ENCODE measurements at regions not wholly inside any gene's neighbourhood (a gene's known extent, or its start where the extent isn't known, plus 50 kb on each side); places are given as distances from the start of the nearest gene placed in this dataset.

- Mint-ChIP-seq H3K27ac (ENCODE audit: low read depth) (no peak overlapping the region), H3K36me3 (ENCODE audit: insufficient read depth) (peaks cover 1% of the 10 kb centered on the region), H3K9me3 (no peaks in the 10 kb centered on the region), H3K4me1 (no peaks in the 10 kb centered on the region), H3K27me3 (peaks cover 34% of the 10 kb centered on the region), H3K4me3 (no peak overlapping the region)
- DNase-seq (ENCODE audit: low spot score in 2 of 2) (no peak), ATAC-seq (replicated peaks; ENCODE audit: extremely low read depth, poor library complexity, severe bottlenecking) (no peak)
Measured at GRCh38 chr1:13878021-13878420, 178.0 kb downstream of the PRDM2 start.

GRCh38 chr1:13878451-13878850 is 178.5 kb downstream of the PRDM2 start:
- no peak overlapping the region for H3K4me3 Mint-ChIP-seq

GRCh38 chr1:13881385-13882088 is 181.5 kb downstream of the PRDM2 start:
- H3K4me3 Mint-ChIP-seq, result no peak overlapping the region
- no peaks in the 10 kb centered on the region for H3K36me3 Mint-ChIP-seq (ENCODE audit: insufficient read depth)
- no peaks in the 10 kb centered on the region for H3K4me1 Mint-ChIP-seq
- no peak overlapping the region for H3K27ac Mint-ChIP-seq (ENCODE audit: low read depth)
- no peak for ATAC-seq (replicated peaks; ENCODE audit: extremely low read depth, poor library complexity, severe bottlenecking)
- no peaks in the 10 kb centered on the region for H3K9me3 Mint-ChIP-seq
- peaks cover 27% of the 10 kb centered on the region for H3K27me3 Mint-ChIP-seq
- no peak for DNase-seq (ENCODE audit: low spot score in 2 of 2)

More at GRCh38 chr1:13878451-13878850, 178.5 kb downstream of the PRDM2 start:
- DNase-seq (ENCODE audit: low spot score in 2 of 2) (no peak), ATAC-seq (replicated peaks; ENCODE audit: extremely low read depth, poor library complexity, severe bottlenecking) (no peak)
- Mint-ChIP-seq H3K9me3 (no peaks in the 10 kb centered on the region), H3K36me3 (ENCODE audit: insufficient read depth) (peaks cover 1% of the 10 kb centered on the region), H3K27ac (ENCODE audit: low read depth) (no peak overlapping the region), H3K27me3 (peaks cover 30% of the 10 kb centered on the region), H3K4me1 (no peaks in the 10 kb centered on the region)

GRCh38 chr1:13888351-13888986 is 188.5 kb downstream of the PRDM2 start:
- no peak overlapping the region for H3K4me3 Mint-ChIP-seq
- H3K4me1 Mint-ChIP-seq, result no peaks in the 10 kb centered on the region
- H3K27me3 Mint-ChIP-seq, result peaks cover 15% of the 10 kb centered on the region
- no peak overlapping the region for H3K27ac Mint-ChIP-seq (ENCODE audit: low read depth)
- no peaks in the 10 kb centered on the region for H3K36me3 Mint-ChIP-seq (ENCODE audit: insufficient read depth)
- ATAC-seq (replicated peaks; ENCODE audit: extremely low read depth, poor library complexity, severe bottlenecking) (no peak), DNase-seq (ENCODE audit: low spot score in 2 of 2) (no peak)
- no peaks in the 10 kb centered on the region for H3K9me3 Mint-ChIP-seq

GRCh38 chr1:13889495-13889894 is 189.5 kb downstream of the PRDM2 start:
- Mint-ChIP-seq H3K4me1 (no peaks in the 10 kb centered on the region), H3K27me3 (peaks cover 23% of the 10 kb centered on the region), H3K4me3 (no peak overlapping the region), H3K27ac (ENCODE audit: low read depth) (no peak overlapping the region), H3K36me3 (ENCODE audit: insufficient read depth) (no peaks in the 10 kb centered on the region), H3K9me3 (no peaks in the 10 kb centered on the region)
- ATAC-seq (replicated peaks; ENCODE audit: extremely low read depth, poor library complexity, severe bottlenecking), result no peak
- DNase-seq (ENCODE audit: low spot score in 2 of 2), result no peak

- peaks cover 24% of the 10 kb centered on the region for H3K27me3 Mint-ChIP-seq
- H3K36me3 Mint-ChIP-seq (ENCODE audit: insufficient read depth), result no peaks in the 10 kb centered on the region
- H3K4me3 Mint-ChIP-seq, result no peak overlapping the region
- H3K9me3 Mint-ChIP-seq, result no peaks in the 10 kb centered on the region
- H3K27ac Mint-ChIP-seq (ENCODE audit: low read depth), result no peak overlapping the region
- DNase-seq (ENCODE audit: low spot score in 2 of 2), result no peak
- no peak for ATAC-seq (replicated peaks; ENCODE audit: extremely low read depth, poor library complexity, severe bottlenecking)
- H3K4me1 Mint-ChIP-seq, result no peaks in the 10 kb centered on the region
Measured at GRCh38 chr1:13890766-13891165, 190.8 kb downstream of the PRDM2 start.

GRCh38 chr1:13892198-13892597 is 192.2 kb downstream of the PRDM2 start:
- no peaks in the 10 kb centered on the region for H3K4me1 Mint-ChIP-seq
- ATAC-seq (replicated peaks; ENCODE audit: extremely low read depth, poor library complexity, severe bottlenecking) (no peak), DNase-seq (ENCODE audit: low spot score in 2 of 2) (no peak)
- peaks cover 24% of the 10 kb centered on the region for H3K27me3 Mint-ChIP-seq
- H3K36me3 Mint-ChIP-seq (ENCODE audit: insufficient read depth), result no peaks in the 10 kb centered on the region
- no peaks in the 10 kb centered on the region for H3K9me3 Mint-ChIP-seq
- no peak overlapping the region for H3K27ac Mint-ChIP-seq (ENCODE audit: low read depth)
- no peak overlapping the region for H3K4me3 Mint-ChIP-seq

GRCh38 chr1:13892671-13893325 is 192.8 kb downstream of the PRDM2 start:
- H3K27ac Mint-ChIP-seq (ENCODE audit: low read depth), result no peak overlapping the region
- ATAC-seq (replicated peaks; ENCODE audit: extremely low read depth, poor library complexity, severe bottlenecking) (no peak), DNase-seq (ENCODE audit: low spot score in 2 of 2) (no peak)
- H3K27me3 Mint-ChIP-seq, result peaks cover 29% of the 10 kb centered on the region
- H3K4me3 Mint-ChIP-seq, result no peak overlapping the region
- H3K9me3 Mint-ChIP-seq, result no peaks in the 10 kb centered on the region
- H3K4me1 Mint-ChIP-seq, result no peaks in the 10 kb centered on the region
- no peaks in the 10 kb centered on the region for H3K36me3 Mint-ChIP-seq (ENCODE audit: insufficient read depth)

- Mint-ChIP-seq H3K9me3 (no peaks in the 10 kb centered on the region), H3K4me1 (no peaks in the 10 kb centered on the region), H3K4me3 (no peak overlapping the region), H3K27me3 (peaks cover 36% of the 10 kb centered on the region), H3K27ac (ENCODE audit: low read depth) (no peak overlapping the region), H3K36me3 (ENCODE audit: insufficient read depth) (no peaks in the 10 kb centered on the region)
- no peak for ATAC-seq (replicated peaks; ENCODE audit: extremely low read depth, poor library complexity, severe bottlenecking)
- no peak for DNase-seq (ENCODE audit: low spot score in 2 of 2)
Measured at GRCh38 chr1:13893409-13893821, 193.4 kb downstream of the PRDM2 start.

GRCh38 chr1:13896932-13897331 is 196.9 kb downstream of the PRDM2 start:
- peaks cover 52% of the 10 kb centered on the region for H3K27me3 Mint-ChIP-seq
- no peaks in the 10 kb centered on the region for H3K9me3 Mint-ChIP-seq
- H3K36me3 Mint-ChIP-seq (ENCODE audit: insufficient read depth), result no peaks in the 10 kb centered on the region
- H3K4me1 Mint-ChIP-seq, result no peaks in the 10 kb centered on the region
- DNase-seq (ENCODE audit: low spot score in 2 of 2) (no peak), ATAC-seq (replicated peaks; ENCODE audit: extremely low read depth, poor library complexity, severe bottlenecking) (no peak)
- H3K4me3 Mint-ChIP-seq, result no peak overlapping the region
- no peak overlapping the region for H3K27ac Mint-ChIP-seq (ENCODE audit: low read depth)

GRCh38 chr1:13898406-13898805 is 198.4 kb downstream of the PRDM2 start:
- Mint-ChIP-seq H3K4me1 (no peaks in the 10 kb centered on the region), H3K27me3 (peaks cover 48% of the 10 kb centered on the region), H3K36me3 (ENCODE audit: insufficient read depth) (no peaks in the 10 kb centered on the region), H3K27ac (ENCODE audit: low read depth) (no peak overlapping the region), H3K4me3 (no peak overlapping the region), H3K9me3 (no peaks in the 10 kb centered on the region)
- DNase-seq (ENCODE audit: low spot score in 2 of 2) (no peak), ATAC-seq (replicated peaks; ENCODE audit: extremely low read depth, poor library complexity, severe bottlenecking) (no peak)

- DNase-seq (ENCODE audit: low spot score in 2 of 2) (no peak), ATAC-seq (replicated peaks; ENCODE audit: extremely low read depth, poor library complexity, severe bottlenecking) (no peak)
- Mint-ChIP-seq H3K27ac (ENCODE audit: low read depth) (no peak overlapping the region), H3K4me3 (no peak overlapping the region), H3K27me3 (peaks cover 34% of the 10 kb centered on the region), H3K4me1 (no peaks in the 10 kb centered on the region), H3K36me3 (ENCODE audit: insufficient read depth) (no peaks in the 10 kb centered on the region), H3K9me3 (no peaks in the 10 kb centered on the region)
Measured at GRCh38 chr1:13899856-13900255, 199.9 kb downstream of the PRDM2 start.

GRCh38 chr1:13900583-13900982 is 200.6 kb downstream of the PRDM2 start:
- ATAC-seq (replicated peaks; ENCODE audit: extremely low read depth, poor library complexity, severe bottlenecking), result no peak
- no peak overlapping the region for H3K27ac Mint-ChIP-seq (ENCODE audit: low read depth)
- H3K4me1 Mint-ChIP-seq, result no peaks in the 10 kb centered on the region
- no peak for DNase-seq (ENCODE audit: low spot score in 2 of 2)
- H3K36me3 Mint-ChIP-seq (ENCODE audit: insufficient read depth), result peaks cover 1% of the 10 kb centered on the region
- no peak overlapping the region for H3K4me3 Mint-ChIP-seq
- H3K27me3 Mint-ChIP-seq, result peaks cover 28% of the 10 kb centered on the region
- H3K9me3 Mint-ChIP-seq, result no peaks in the 10 kb centered on the region

Measured in central memory CD8-positive, alpha-beta T cell (primary cell).